ENCODE measurements at regions not wholly inside any gene's neighbourhood (a gene's known extent, or its start where the extent isn't known, plus 50 kb on each side); places are given as distances from the start of the nearest gene placed in this dataset.

- H3K27ac Mint-ChIP-seq = no peak overlapping the region
- Histone ChIP-seq H3K36me3 (ENCODE audit: control insufficient read depth, insufficient read depth, low read length) (no peaks in the 10 kb centered on the region), H3K27ac (ENCODE audit: low read length) (no peak overlapping the region), H3K4me3 (ENCODE audit: low read length) (no peak overlapping the region), H3K9me3 (ENCODE audit: control insufficient read depth, insufficient read depth, low read length) (no peaks in the 10 kb centered on the region), H3K27me3 (ENCODE audit: control insufficient read depth, insufficient read depth, low read length) (no peaks in the 10 kb centered on the region), H3K4me1 (ENCODE audit: control insufficient read depth, insufficient read depth, low read length) (no peaks in the 10 kb centered on the region)
- H3K4me3 Mint-ChIP-seq = no peak overlapping the region
- no peaks in the 10 kb centered on the region for H3K4me1 Mint-ChIP-seq
- 91% methylated on average over 5 of the region's 5 CpGs for WGBS (ENCODE audit: insufficient coverage)
- H3K36me3 Mint-ChIP-seq = no peaks in the 10 kb centered on the region
- ATAC-seq (no peak), DNase-seq (no peak)
- TF ChIP-seq CTCF (IDR thresholded peaks at IDR 0.05) = no peak
- H3K9me3 Mint-ChIP-seq = no peaks in the 10 kb centered on the region
- H3K27me3 Mint-ChIP-seq (ENCODE audit: low read depth in 2 of 2) = peaks cover 0 to 4% of the 10 kb centered on the region in 2 donors
- intact Hi-C loops (cut with micrococcal nuclease) = no loop called here
These were observed 132.2 kb upstream of the PLXNA4 start for GRCh38 chr7:132708470-132708869.

- no peak overlapping the region for H3K27ac ChIP-seq (ENCODE audit: low read length)
- H3K4me1 Mint-ChIP-seq = no peaks in the 10 kb centered on the region
- intact Hi-C loops (cut with micrococcal nuclease) = no loop called here
- no peak for DNase-seq
- H3K9me3 Mint-ChIP-seq = no peaks in the 10 kb centered on the region
- no peaks in the 10 kb centered on the region for H3K4me1 ChIP-seq (ENCODE audit: control insufficient read depth, insufficient read depth, low read length)
- 35% methylated on average over 5 of the region's 5 CpGs for WGBS (ENCODE audit: insufficient coverage)
- no peak overlapping the region for H3K4me3 Mint-ChIP-seq
- ATAC-seq = no peak
- no peaks in the 10 kb centered on the region for H3K36me3 ChIP-seq (ENCODE audit: control insufficient read depth, insufficient read depth, low read length)
- no peaks in the 10 kb centered on the region for H3K36me3 Mint-ChIP-seq
- no peak for TF ChIP-seq CTCF (IDR thresholded peaks at IDR 0.05)
- no peaks in the 10 kb centered on the region for H3K27me3 ChIP-seq (ENCODE audit: control insufficient read depth, insufficient read depth, low read length)
- no peaks in the 10 kb centered on the region for H3K9me3 ChIP-seq (ENCODE audit: control insufficient read depth, insufficient read depth, low read length)
- no peak overlapping the region for H3K27ac Mint-ChIP-seq
- H3K27me3 Mint-ChIP-seq (ENCODE audit: low read depth in 2 of 2) = peaks cover 0 to 4% of the 10 kb centered on the region in 2 donors
- H3K4me3 ChIP-seq (ENCODE audit: low read length) = no peak overlapping the region
These were observed 128.9 kb upstream of the PLXNA4 start for GRCh38 chr7:132705146-132705545.

DNA sequence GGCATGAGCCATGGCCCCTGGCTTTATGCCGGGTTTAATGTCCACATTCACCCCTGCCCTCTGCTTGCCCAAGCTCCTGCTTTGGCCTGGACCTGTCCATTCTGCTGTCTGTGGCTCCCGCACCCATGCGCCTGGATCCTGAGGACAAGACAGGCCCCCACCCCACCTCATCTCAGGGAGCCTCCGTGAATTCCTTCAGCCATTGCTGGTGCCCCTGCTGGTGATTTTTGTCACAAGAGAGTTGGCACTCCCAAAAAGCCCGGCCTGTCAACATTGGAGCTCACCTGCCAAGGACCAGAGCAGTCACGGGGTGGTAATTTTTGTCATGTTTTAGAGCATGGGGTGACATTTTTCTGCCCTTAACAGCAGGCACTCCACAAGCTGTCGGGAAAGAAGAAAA lies 127.5 kb upstream of the PLXNA4 start:
- H3K4me1 Mint-ChIP-seq = no peaks in the 10 kb centered on the region
- H3K4me1 ChIP-seq (ENCODE audit: control insufficient read depth, insufficient read depth, low read length) = no peaks in the 10 kb centered on the region
- H3K4me3 Mint-ChIP-seq = no peak overlapping the region
- DNase-seq (no peak), ATAC-seq (no peak)
- H3K27ac ChIP-seq (ENCODE audit: low read length) = no peak overlapping the region
- TF ChIP-seq CTCF (IDR thresholded peaks at IDR 0.05) = no peak
- H3K9me3 Mint-ChIP-seq = no peaks in the 10 kb centered on the region
- no peak overlapping the region for H3K27ac Mint-ChIP-seq
- peaks cover 0 to 4% of the 10 kb centered on the region in 2 donors for H3K27me3 Mint-ChIP-seq (ENCODE audit: low read depth in 2 of 2)
- H3K27me3 ChIP-seq (ENCODE audit: control insufficient read depth, insufficient read depth, low read length) = no peaks in the 10 kb centered on the region
- no peaks in the 10 kb centered on the region for H3K36me3 ChIP-seq (ENCODE audit: control insufficient read depth, insufficient read depth, low read length)
- H3K4me3 ChIP-seq (ENCODE audit: low read length) = no peak overlapping the region
- intact Hi-C loops (cut with micrococcal nuclease) = no loop called here
- WGBS (ENCODE audit: insufficient coverage) = 90% methylated on average over 7 of the region's 7 CpGs
- H3K36me3 Mint-ChIP-seq = no peaks in the 10 kb centered on the region
- no peaks in the 10 kb centered on the region for H3K9me3 ChIP-seq (ENCODE audit: control insufficient read depth, insufficient read depth, low read length)

DNA sequence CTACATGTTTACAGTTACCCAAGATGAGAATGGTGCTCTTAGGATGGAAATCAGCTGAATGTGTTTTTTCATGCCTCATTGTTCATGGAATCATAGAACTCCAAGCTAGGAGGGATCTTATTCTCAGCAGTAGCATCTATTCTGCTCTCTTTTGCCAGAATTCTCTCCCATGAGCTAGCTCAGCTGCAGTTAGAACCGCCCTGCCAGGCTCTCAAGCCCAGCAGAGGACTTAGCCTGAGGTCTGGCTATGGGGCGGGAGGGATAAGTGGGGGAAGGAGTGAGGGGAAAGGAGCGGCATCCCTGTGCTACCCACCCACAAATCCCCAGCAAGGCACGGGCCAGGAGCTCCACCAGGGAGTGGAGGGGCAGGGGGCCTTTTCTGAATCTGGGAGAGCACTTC lies 120.7 kb upstream of the PLXNA4 start:
- Mint-ChIP-seq H3K27ac (no peak overlapping the region), H3K4me3 (no peak overlapping the region), H3K27me3 (ENCODE audit: low read depth in 2 of 2) (peaks cover 5 to 11% of the 10 kb centered on the region in 2 donors), H3K9me3 (no peaks in the 10 kb centered on the region), H3K36me3 (no peaks in the 10 kb centered on the region), H3K4me1 (no peaks in the 10 kb centered on the region)
- Histone ChIP-seq H3K4me1 (ENCODE audit: control insufficient read depth, insufficient read depth, low read length) (no peaks in the 10 kb centered on the region), H3K27me3 (ENCODE audit: control insufficient read depth, insufficient read depth, low read length) (no peaks in the 10 kb centered on the region), H3K36me3 (ENCODE audit: control insufficient read depth, insufficient read depth, low read length) (no peaks in the 10 kb centered on the region), H3K4me3 (ENCODE audit: low read length) (no peak overlapping the region), H3K9me3 (ENCODE audit: control insufficient read depth, insufficient read depth, low read length) (no peaks in the 10 kb centered on the region), H3K27ac (ENCODE audit: low read length) (no peak overlapping the region)
- intact Hi-C loops (cut with micrococcal nuclease) = no loop called here
- ATAC-seq = no peak
- TF ChIP-seq CTCF (IDR thresholded peaks at IDR 0.05) = no peak
- no peak for DNase-seq
- 50% methylated on average over 1 of the region's 4 CpGs for WGBS (ENCODE audit: insufficient coverage)
